OCI-LY7 (cell line): ENCODE measurements at regions not wholly inside any gene's neighbourhood (a gene's known extent, or its start where the extent isn't known, plus 50 kb on each side); places are given as distances from the start of the nearest gene placed in this dataset.

Experiments
- EZH2phosphoT487 ChIP-seq: fragments of 200-600 bp; sonication (generic); IDR thresholded peaks from 2 replicates; pipeline ENCODE4 v1.6.1; 2018; ENCODE audit warnings: low read depth, borderline replicate concordance, mild to moderate bottlenecking, mixed run types, antibody characterized with exemption, low read length, moderate library complexity, mixed read lengths
- TF ChIP-seq, protein P1 (sequence below): fragments of 200-600 bp; sonication (generic); conservative IDR thresholded peaks from 2 replicates; pipeline ENCODE4 v1.5.1; 2014; ENCODE audit warnings: mild to moderate bottlenecking, antibody characterized with exemption, low read length, moderate library complexity, mixed read lengths

DNA sequence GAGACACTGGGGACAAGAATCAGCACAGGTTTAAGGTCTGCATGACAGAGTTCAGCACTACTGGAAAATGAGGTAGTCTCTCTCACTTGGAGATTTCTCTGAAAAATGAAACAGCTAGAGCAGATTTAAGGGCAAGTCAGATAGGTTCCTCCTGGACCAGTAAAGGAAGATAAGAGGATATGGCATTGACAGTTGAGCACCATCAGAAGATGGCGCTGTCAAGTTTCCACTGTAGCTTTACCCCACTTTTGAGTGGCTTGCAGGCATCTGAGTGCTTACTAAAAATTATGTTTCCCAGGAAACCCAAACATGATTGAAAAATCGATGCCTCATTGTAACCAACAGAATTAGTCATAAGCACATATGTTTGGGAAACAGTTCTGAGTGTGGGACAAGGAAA, 407.2 kb upstream of the UBE2E2 start:
- TF ChIP-seq, protein P1, sequence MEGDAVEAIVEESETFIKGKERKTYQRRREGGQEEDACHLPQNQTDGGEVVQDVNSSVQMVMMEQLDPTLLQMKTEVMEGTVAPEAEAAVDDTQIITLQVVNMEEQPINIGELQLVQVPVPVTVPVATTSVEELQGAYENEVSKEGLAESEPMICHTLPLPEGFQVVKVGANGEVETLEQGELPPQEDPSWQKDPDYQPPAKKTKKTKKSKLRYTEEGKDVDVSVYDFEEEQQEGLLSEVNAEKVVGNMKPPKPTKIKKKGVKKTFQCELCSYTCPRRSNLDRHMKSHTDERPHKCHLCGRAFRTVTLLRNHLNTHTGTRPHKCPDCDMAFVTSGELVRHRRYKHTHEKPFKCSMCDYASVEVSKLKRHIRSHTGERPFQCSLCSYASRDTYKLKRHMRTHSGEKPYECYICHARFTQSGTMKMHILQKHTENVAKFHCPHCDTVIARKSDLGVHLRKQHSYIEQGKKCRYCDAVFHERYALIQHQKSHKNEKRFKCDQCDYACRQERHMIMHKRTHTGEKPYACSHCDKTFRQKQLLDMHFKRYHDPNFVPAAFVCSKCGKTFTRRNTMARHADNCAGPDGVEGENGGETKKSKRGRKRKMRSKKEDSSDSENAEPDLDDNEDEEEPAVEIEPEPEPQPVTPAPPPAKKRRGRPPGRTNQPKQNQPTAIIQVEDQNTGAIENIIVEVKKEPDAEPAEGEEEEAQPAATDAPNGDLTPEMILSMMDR, result peak; percentile 57
- no peak for TF ChIP-seq EZH2phosphoT487
